ENCODE measurements at regions not wholly inside any gene's neighbourhood (a gene's known extent, or its start where the extent isn't known, plus 50 kb on each side); places are given as distances from the start of the nearest gene placed in this dataset.

DNA sequence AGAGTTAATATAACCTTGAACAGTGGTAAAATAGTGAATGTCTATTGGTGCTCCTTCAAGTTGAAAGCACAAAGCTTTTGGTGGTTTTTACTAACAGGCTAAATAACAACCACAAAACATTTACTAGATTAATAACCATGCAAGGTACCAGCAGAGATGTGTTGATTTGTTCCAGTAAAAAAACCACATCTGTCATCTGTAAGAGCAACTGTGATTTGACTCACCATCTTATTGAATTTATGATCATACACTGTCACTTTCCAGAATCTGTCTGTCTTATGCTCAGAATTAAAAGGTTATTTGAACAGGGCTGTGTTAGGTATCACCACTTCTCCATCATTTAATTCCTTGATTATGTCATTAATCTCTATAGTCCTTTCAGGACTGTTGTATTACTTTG is 107.0 kb upstream of the PTHLH start:
- no peaks in the 10 kb centered on the region for H4K20me1 ChIP-seq (ENCODE audit: insufficient read depth)
- no peaks in the 10 kb centered on the region for H3K9me2 ChIP-seq
- TF ChIP-seq GATA2 (CRISPR knock-in tag; IDR thresholded peaks at IDR 0.05) (no peak), YY1 (IDR thresholded peaks at IDR 0.05; ENCODE audit: low read depth) (no peak), RCOR1 (IDR thresholded peaks at IDR 0.05; ENCODE audit: low read length) (no peak), POLR2AphosphoS5 (IDR thresholded peaks at IDR 0.05; ENCODE audit: low read depth, low read length) (no peak), TEAD4 (IDR thresholded peaks at IDR 0.05; ENCODE audit: borderline replicate concordance, insufficient read depth) (no peak), ZBTB33 (IDR thresholded peaks at IDR 0.05; ENCODE audit: borderline replicate concordance, low read depth) (no peak), TAF1 (IDR thresholded peaks at IDR 0.05; ENCODE audit: borderline replicate concordance, low read depth, low read length) (no peak), RAD21 (IDR thresholded peaks at IDR 0.05; ENCODE audit: low read length) (no peak), NFIC (IDR thresholded peaks at IDR 0.05; ENCODE audit: borderline replicate concordance) (no peak), GABPA (IDR thresholded peaks at IDR 0.05; ENCODE audit: low read depth) (no peak), SIN3A (IDR thresholded peaks at IDR 0.05; ENCODE audit: borderline replicate concordance, low read depth, low read length) (no peak), MEF2A (IDR thresholded peaks at IDR 0.05; ENCODE audit: borderline replicate concordance, low read depth) (no peak)
- TF ChIP-seq, protein P1, sequence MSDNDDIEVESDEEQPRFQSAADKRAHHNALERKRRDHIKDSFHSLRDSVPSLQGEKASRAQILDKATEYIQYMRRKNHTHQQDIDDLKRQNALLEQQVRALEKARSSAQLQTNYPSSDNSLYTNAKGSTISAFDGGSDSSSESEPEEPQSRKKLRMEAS (IDR thresholded peaks at IDR 0.05; ENCODE audit: low read depth): no peak
- TF ChIP-seq, protein P2, sequence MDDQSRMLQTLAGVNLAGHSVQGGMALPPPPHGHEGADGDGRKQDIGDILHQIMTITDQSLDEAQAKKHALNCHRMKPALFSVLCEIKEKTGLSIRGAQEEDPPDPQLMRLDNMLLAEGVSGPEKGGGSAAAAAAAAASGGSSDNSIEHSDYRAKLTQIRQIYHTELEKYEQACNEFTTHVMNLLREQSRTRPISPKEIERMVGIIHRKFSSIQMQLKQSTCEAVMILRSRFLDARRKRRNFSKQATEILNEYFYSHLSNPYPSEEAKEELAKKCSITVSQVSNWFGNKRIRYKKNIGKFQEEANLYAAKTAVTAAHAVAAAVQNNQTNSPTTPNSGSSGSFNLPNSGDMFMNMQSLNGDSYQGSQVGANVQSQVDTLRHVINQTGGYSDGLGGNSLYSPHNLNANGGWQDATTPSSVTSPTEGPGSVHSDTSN (IDR thresholded peaks at IDR 0.05): no peak
- TF ChIP-seq, protein P3, sequence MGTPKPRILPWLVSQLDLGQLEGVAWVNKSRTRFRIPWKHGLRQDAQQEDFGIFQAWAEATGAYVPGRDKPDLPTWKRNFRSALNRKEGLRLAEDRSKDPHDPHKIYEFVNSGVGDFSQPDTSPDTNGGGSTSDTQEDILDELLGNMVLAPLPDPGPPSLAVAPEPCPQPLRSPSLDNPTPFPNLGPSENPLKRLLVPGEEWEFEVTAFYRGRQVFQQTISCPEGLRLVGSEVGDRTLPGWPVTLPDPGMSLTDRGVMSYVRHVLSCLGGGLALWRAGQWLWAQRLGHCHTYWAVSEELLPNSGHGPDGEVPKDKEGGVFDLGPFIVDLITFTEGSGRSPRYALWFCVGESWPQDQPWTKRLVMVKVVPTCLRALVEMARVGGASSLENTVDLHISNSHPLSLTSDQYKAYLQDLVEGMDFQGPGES (IDR thresholded peaks at IDR 0.05; ENCODE audit: low read depth, low read length): no peak
- H3K9me3 ChIP-seq: no peaks in the 10 kb centered on the region
- H3K4me3 ChIP-seq (ENCODE audit: low read depth in 2 of 2, low read length in 1 of 2): no peak overlapping the region
- ChIA-PET POLR2A (no interaction called here), CTCF (no interaction called here)
- no peaks in the 10 kb centered on the region for H3K36me3 ChIP-seq (replicated peaks in 1 of 2; ENCODE audit: control insufficient read depth in 1 of 2, insufficient read depth in 2 of 2, low read length in 1 of 2)
- DNase-seq: no peak
- H3K79me2 ChIP-seq (ENCODE audit: insufficient read depth): no peaks in the 10 kb centered on the region
- no peak overlapping the region for H2AFZ ChIP-seq (ENCODE audit: low read depth)
- H3F3A ChIP-seq (replicated peaks; ENCODE audit: insufficient read depth): no peaks in the 10 kb centered on the region
- no peaks in the 10 kb centered on the region for H3K27me3 ChIP-seq (ENCODE audit: insufficient read depth)
- H3K4me1 ChIP-seq (ENCODE audit: control insufficient read depth in 1 of 2, insufficient read depth in 2 of 2, low read depth in 1 of 2, low read length in 1 of 2): no peaks in the 10 kb centered on the region
- H3K27ac ChIP-seq (ENCODE audit: low read depth in 2 of 2, low read length in 1 of 2): no peak overlapping the region
- H3K9ac ChIP-seq: no peak overlapping the region
- H3K4me2 ChIP-seq: no peak overlapping the region

GRCh38 chr12:28082096-28082495 is 108.2 kb upstream of the CCDC91 start:
- H3K9me2 ChIP-seq: no peaks in the 10 kb centered on the region
- no peak overlapping the region for H3K4me3 ChIP-seq (ENCODE audit: low read depth in 2 of 2, low read length in 1 of 2)
- H3K9me3 ChIP-seq: no peaks in the 10 kb centered on the region
- H3K4me2 ChIP-seq: no peak overlapping the region
- H4K20me1 ChIP-seq (ENCODE audit: insufficient read depth): no peaks in the 10 kb centered on the region
- ChIA-PET CTCF (no interaction called here), POLR2A (no interaction called here)
- TF ChIP-seq SIN3A (IDR thresholded peaks at IDR 0.05; ENCODE audit: borderline replicate concordance, low read depth, low read length): no peak
- no peak for TF ChIP-seq NRF1 (IDR thresholded peaks at IDR 0.05; ENCODE audit: low read depth, low read length)
- TF ChIP-seq JUND (IDR thresholded peaks at IDR 0.05): no peak
- TF ChIP-seq FOSL2 (IDR thresholded peaks at IDR 0.05; ENCODE audit: borderline replicate concordance, low read depth): no peak
- TF ChIP-seq ZBTB33 (IDR thresholded peaks at IDR 0.05; ENCODE audit: borderline replicate concordance, low read depth): no peak
- TF ChIP-seq, protein P1 (IDR thresholded peaks at IDR 0.05; ENCODE audit: low read depth): no peak
- TF ChIP-seq, protein P4, sequence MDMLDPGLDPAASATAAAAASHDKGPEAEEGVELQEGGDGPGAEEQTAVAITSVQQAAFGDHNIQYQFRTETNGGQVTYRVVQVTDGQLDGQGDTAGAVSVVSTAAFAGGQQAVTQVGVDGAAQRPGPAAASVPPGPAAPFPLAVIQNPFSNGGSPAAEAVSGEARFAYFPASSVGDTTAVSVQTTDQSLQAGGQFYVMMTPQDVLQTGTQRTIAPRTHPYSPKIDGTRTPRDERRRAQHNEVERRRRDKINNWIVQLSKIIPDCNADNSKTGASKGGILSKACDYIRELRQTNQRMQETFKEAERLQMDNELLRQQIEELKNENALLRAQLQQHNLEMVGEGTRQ (IDR thresholded peaks at IDR 0.05; ENCODE audit: borderline replicate concordance, low read depth, low read length): no peak
- no peaks in the 10 kb centered on the region for H3K4me1 ChIP-seq (ENCODE audit: control insufficient read depth in 1 of 2, insufficient read depth in 2 of 2, low read depth in 1 of 2, low read length in 1 of 2)
- H3F3A ChIP-seq (replicated peaks; ENCODE audit: insufficient read depth): peaks cover 3% of the 10 kb centered on the region
- no peaks in the 10 kb centered on the region for H3K27me3 ChIP-seq (ENCODE audit: insufficient read depth)
- no peak overlapping the region for H3K27ac ChIP-seq (ENCODE audit: low read depth in 2 of 2, low read length in 1 of 2)
- H3K36me3 ChIP-seq (replicated peaks in 1 of 2; ENCODE audit: control insufficient read depth in 1 of 2, insufficient read depth in 2 of 2, low read length in 1 of 2): no peaks in the 10 kb centered on the region
- WGBS (ENCODE audit: low lambda C conversion rate): 18% methylated on average over 1 of the region's 1 CpG
- H3K79me2 ChIP-seq (ENCODE audit: insufficient read depth): no peaks in the 10 kb centered on the region
- H2AFZ ChIP-seq (ENCODE audit: low read depth): no peak overlapping the region
- no peak overlapping the region for H3K9ac ChIP-seq
- DNase-seq: no peak
